Liver (tissue), 8 donors: ENCODE measurements at regions not wholly inside any gene's neighbourhood (a gene's known extent, or its start where the extent isn't known, plus 50 kb on each side); places are given as distances from the start of the nearest gene placed in this dataset.

Experiments
- DNase-seq: peaks from one replicate; pipeline ENCODE4 v3.0.0-alpha.2; 2017; ENCODE audit warnings: low spot score
- H3K27ac ChIP-seq, 2 donors: one replicate each; pipeline ENCODE4 v1.7.0; 2013; ENCODE audit warnings: inconsistent platforms in 2 of 2, low read length in 2 of 2, control low read depth in 1 of 2, low read depth in 1 of 2, mild to moderate bottlenecking in 1 of 2
- H3K27me3 ChIP-seq, 4 donors: one replicate each; pipeline versions ENCODE4 v1.6.1 to v1.7.0; 2013; ENCODE audit warnings: low read length in 3 of 4, inconsistent platforms in 1 of 4, mild to moderate bottlenecking in 1 of 4, moderate library complexity in 1 of 4; ENCODE audit not compliant: control insufficient read depth in 4 of 4, insufficient read depth in 4 of 4
- H3K36me3 ChIP-seq, 4 donors: one replicate each; pipeline versions ENCODE4 v1.6.1 to v1.7.0; 2013; ENCODE audit warnings: low read length in 3 of 4, mild to moderate bottlenecking in 3 of 4, low read depth in 1 of 4, moderate library complexity in 1 of 4; ENCODE audit not compliant: control insufficient read depth in 4 of 4, insufficient read depth in 3 of 4
- H3K4me1 ChIP-seq, 4 donors: one replicate each; pipeline versions ENCODE4 v1.6.1 to v1.7.0; 2013; ENCODE audit warnings: low read length in 3 of 4, mild to moderate bottlenecking in 3 of 4, moderate library complexity in 1 of 4; ENCODE audit not compliant: control insufficient read depth in 4 of 4, insufficient read depth in 4 of 4
- H3K4me3 ChIP-seq, 3 donors: one replicate each; pipeline versions ENCODE4 v1.6.1 to v1.7.0; 2013; ENCODE audit warnings: low read length in 3 of 3, control low read depth in 1 of 3, low read depth in 1 of 3, mild to moderate bottlenecking in 1 of 3
- H3K9ac ChIP-seq, 2 donors: one replicate each; pipeline ENCODE4 v1.7.0; 2013; ENCODE audit warnings: low read length in 2 of 2, mild to moderate bottlenecking in 2 of 2, moderate library complexity in 2 of 2, control low read depth in 1 of 2, low read depth in 1 of 2
- H3K9me3 ChIP-seq, 4 donors: one replicate each; pipeline versions ENCODE4 v1.6.1 to v1.7.0; 2013; ENCODE audit warnings: low read length in 3 of 4; ENCODE audit not compliant: control insufficient read depth in 4 of 4
- ATF3 ChIP-seq: IDR thresholded peaks from 2 replicates; pipeline ENCODE4 v1.6.1; 2016; ENCODE audit warnings: antibody characterized with exemption
- CTCF ChIP-seq: fragments of 150-350 bp; IDR thresholded peaks from 2 replicates; pipeline ENCODE4 v1.5.1; 2017; ENCODE audit warnings: improper control_type of control experiment, low read depth, low read length; ENCODE audit not compliant: missing input control
- EGR1 ChIP-seq, 2 donors: IDR thresholded peaks; 2 replicates each; pipeline ENCODE4 v1.6.1; 2016 to 2018; ENCODE audit warnings: antibody characterized with exemption in 2 of 2, low read depth in 2 of 2
- FOXA1 ChIP-seq: IDR thresholded peaks from 2 replicates; pipeline ENCODE4 v1.6.1; 2016; ENCODE audit warnings: antibody characterized with exemption
- FOXA2 ChIP-seq: IDR thresholded peaks from 2 replicates; pipeline ENCODE4 v1.6.1; 2016; ENCODE audit warnings: antibody characterized with exemption
- GABPA ChIP-seq, 2 donors: IDR thresholded peaks in 1 of 2; conservative IDR thresholded peaks in 1 of 2; 2 replicates each; pipeline ENCODE4 v1.6.1; 2016; ENCODE audit warnings: antibody characterized with exemption in 2 of 2, mild to moderate bottlenecking in 1 of 2, moderate library complexity in 1 of 2
- HNF4A ChIP-seq, 2 donors: conservative IDR thresholded peaks; 2 replicates each; pipeline ENCODE4 v1.6.1; 2016; ENCODE audit warnings: antibody characterized with exemption in 2 of 2, mild to moderate bottlenecking in 2 of 2
- HNF4G ChIP-seq: IDR thresholded peaks from 2 replicates; pipeline ENCODE4 v1.6.1; 2016; ENCODE audit warnings: antibody characterized with exemption
- JUND ChIP-seq, 2 donors: IDR thresholded peaks; 2 replicates each; pipeline ENCODE4 v1.6.1; 2016; ENCODE audit warnings: antibody characterized with exemption in 2 of 2
- MAX ChIP-seq: IDR thresholded peaks from 2 replicates; pipeline ENCODE4 v1.6.1; 2016; ENCODE audit warnings: antibody characterized with exemption
- NR2F2 ChIP-seq: IDR thresholded peaks from 2 replicates; pipeline ENCODE4 v1.6.1; 2016; ENCODE audit warnings: antibody characterized with exemption
- RAD21 ChIP-seq, 2 donors: IDR thresholded peaks; 2 replicates each; pipeline ENCODE4 v1.6.1; 2016; ENCODE audit warnings: antibody characterized with exemption in 2 of 2, mild to moderate bottlenecking in 2 of 2
- REST ChIP-seq: IDR thresholded peaks from 2 replicates; pipeline ENCODE4 v1.6.1; 2016; ENCODE audit warnings: antibody characterized with exemption, mild to moderate bottlenecking
- RXRA ChIP-seq, 2 donors: IDR thresholded peaks; 2 replicates each; pipeline ENCODE4 v1.6.1; 2017 to 2018; ENCODE audit warnings: antibody characterized with exemption in 2 of 2, mild to moderate bottlenecking in 1 of 2
- SP1 ChIP-seq: IDR thresholded peaks from 2 replicates; pipeline ENCODE4 v1.6.1; 2018; ENCODE audit warnings: antibody characterized with exemption, mild to moderate bottlenecking
- TAF1 ChIP-seq: conservative IDR thresholded peaks from 2 replicates; pipeline ENCODE4 v1.6.1; 2016; ENCODE audit warnings: antibody characterized with exemption, mild to moderate bottlenecking
- YY1 ChIP-seq: IDR thresholded peaks from 2 replicates; pipeline ENCODE4 v1.6.1; 2016; ENCODE audit warnings: antibody characterized with exemption, mild to moderate bottlenecking
- ZBTB33 ChIP-seq: IDR thresholded peaks from 2 replicates; pipeline ENCODE4 v1.6.1; 2016; ENCODE audit warnings: antibody characterized with exemption
- WGBS: extraction: QIAGEN DNeasy Blood & Tissue Kit; methylation state at CpG from one replicate; pipeline ENCODE4 v1.1.7; 2013; 5-methylcytosine and 5-hydroxymethylcytosine counted together
- donor health status: healthy.
- donor health status: healthy.
- donor health status: healthy.
- donor health status: healthy.
- donor health status: healthy.

- H3K4me1 ChIP-seq = no peaks in the 10 kb centered on the region
- H3K36me3 ChIP-seq = no peaks in the 10 kb centered on the region
- H3K4me3 ChIP-seq = no peak overlapping the region
- DNase-seq = no peak
- H3K9me3 ChIP-seq = no peaks in the 10 kb centered on the region
- H3K27me3 ChIP-seq = no peaks in the 10 kb centered on the region
- H3K9ac ChIP-seq = no peak overlapping the region
- no peak for TF ChIP-seq ZBTB33
- TF ChIP-seq MAX = no peak
- TF ChIP-seq HNF4G = no peak
- no peak overlapping the region for H3K27ac ChIP-seq
- 94% methylated on average over 1 of the region's 1 CpG for WGBS
Observed at GRCh38 chr6:142008781-142009180, 123.9 kb upstream of the GJE1 start.

- WGBS = 74% methylated on average over 4 of the region's 4 CpGs
- Histone ChIP-seq H3K27me3 (no peaks in the 10 kb centered on the region), H3K27ac (no peak overlapping the region), H3K4me3 (no peak overlapping the region), H3K9ac (no peak overlapping the region), H3K36me3 (no peaks in the 10 kb centered on the region), H3K4me1 (no peaks in the 10 kb centered on the region), H3K9me3 (no peaks in the 10 kb centered on the region)
- TF ChIP-seq FOXA1 (no peak), JUND (IDR thresholded peaks at IDR 0.05) (no peak), RAD21 (IDR thresholded peaks at IDR 0.05) (no peak), HNF4A (conservative IDR thresholded peaks at IDR 0.05) (no peak), ZBTB33 (no peak), ATF3 (no peak), RXRA (IDR thresholded peaks at IDR 0.05) (no peak), EGR1 (IDR thresholded peaks at IDR 0.05; ENCODE audit: low read depth in 2 of 2) (no peak), TAF1 (no peak), HNF4G (no peak), MAX (no peak), SP1 (no peak), GABPA (IDR thresholded peaks at IDR 0.05 in 1 of 2, conservative IDR thresholded peaks at IDR 0.05 in 1 of 2) (no peak), REST (no peak), NR2F2 (no peak), FOXA2 (no peak), CTCF (no peak), YY1 (no peak)
- no peak for DNase-seq
Observed at GRCh38 chr6:142008016-142008735, 124.5 kb upstream of the GJE1 start.
